GM19395 (cell line): ENCODE measurements at regions not wholly inside any gene's neighbourhood (a gene's known extent, or its start where the extent isn't known, plus 50 kb on each side); places are given as distances from the start of the nearest gene placed in this dataset.
"Not testable (repeated sequence)": the region's sequence is repeated elsewhere in the genome, so short reads cannot be mapped to it uniquely, and the experiment has no call there.

Experiments used
- ATAC-seq: cut with Tn5 transposase; IDR thresholded peaks from one replicate; pipeline ENCODE4 v1.9.1; 2021; ENCODE audit warnings: mild to moderate bottlenecking, moderate library complexity; ENCODE audit not compliant: unreplicated experiment

DNA sequence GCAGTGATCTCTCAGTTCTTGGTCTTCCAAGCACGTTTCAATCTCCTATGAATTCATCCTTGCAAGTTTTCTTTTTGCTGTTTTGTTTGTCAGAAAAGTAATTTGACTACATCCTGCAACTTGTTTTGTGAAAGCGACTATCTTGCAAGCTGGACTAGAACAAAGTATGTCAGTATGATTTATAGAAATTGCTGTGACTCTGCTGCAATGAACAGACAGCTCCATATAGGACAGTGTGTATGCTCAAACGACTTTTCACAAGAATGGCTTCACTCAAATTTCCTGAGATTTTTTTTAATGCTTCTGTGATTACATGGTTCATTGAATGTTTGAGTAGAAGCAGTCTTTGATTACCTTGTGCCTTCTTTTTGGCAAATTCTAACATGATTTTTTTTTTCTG, 123.5 kb upstream of the TRHDE start:
- no peak for ATAC-seq

GRCh38 chr12:72162875-72163274, 109.3 kb upstream of the TRHDE start:
- ATAC-seq = no peak

- no peak for ATAC-seq
Measured at GRCh38 chr12:72168851-72169250, 103.3 kb upstream of the TRHDE start.

GRCh38 chr12:72173974-72174373, 98.2 kb upstream of the TRHDE start:
- no peak for ATAC-seq

- no peak for ATAC-seq
Measured at GRCh38 chr12:72178244-72178643, 93.9 kb upstream of the TRHDE start.

DNA sequence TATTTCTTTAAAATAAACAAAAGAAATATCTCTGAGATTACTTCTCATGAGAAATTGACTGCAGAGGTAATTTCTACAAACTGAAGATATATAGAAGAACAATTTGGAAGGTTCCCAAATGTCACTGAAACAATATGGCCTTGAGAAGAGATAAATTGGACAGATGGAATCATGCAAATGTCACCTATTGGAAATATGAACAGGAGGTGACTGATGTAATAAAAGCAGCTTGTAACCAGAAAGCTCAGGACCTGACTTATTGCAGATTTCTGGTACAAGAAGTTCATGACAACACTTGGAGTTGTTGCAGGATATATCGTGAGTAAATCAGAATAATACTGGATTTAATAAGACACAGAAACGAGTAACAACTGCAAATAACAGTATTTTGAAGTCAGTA, 93.3 kb upstream of the TRHDE start:
- no peak for ATAC-seq

GRCh38 chr12:72179841-72180240, 92.3 kb upstream of the TRHDE start:
- no peak for ATAC-seq

DNA sequence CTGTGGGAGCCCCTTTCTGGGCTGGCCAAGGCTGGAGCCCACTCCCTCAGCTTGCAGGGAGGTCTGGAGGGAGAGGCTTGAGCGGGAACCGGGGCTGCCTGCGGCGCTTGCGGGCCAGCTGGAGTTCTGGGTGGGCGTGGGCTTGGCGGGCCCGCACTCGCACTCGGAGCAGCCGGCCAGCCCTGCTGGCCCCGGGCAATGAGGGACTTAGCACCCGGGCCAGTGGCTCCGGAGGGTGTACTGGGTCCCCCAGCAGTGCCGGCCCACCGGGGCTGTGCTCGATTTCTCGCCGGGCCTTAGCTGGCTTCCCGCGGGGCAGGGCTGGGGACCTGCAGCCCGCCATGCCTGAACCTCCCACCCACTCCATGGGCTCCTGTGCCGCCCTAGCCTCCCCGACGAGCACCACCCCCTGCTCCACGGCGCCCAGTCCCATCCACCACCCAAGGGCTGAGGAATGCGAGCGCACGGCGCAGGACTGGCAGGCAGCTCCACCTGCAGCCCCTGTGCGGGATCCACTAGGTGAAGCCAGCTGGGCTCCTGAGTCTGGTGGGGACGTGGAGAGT, 87.1 kb upstream of the TRHDE start:
- ATAC-seq = not testable (repeated sequence)

- ATAC-seq = no peak
Measured at GRCh38 chr12:72189266-72189665, 82.9 kb upstream of the TRHDE start.

DNA sequence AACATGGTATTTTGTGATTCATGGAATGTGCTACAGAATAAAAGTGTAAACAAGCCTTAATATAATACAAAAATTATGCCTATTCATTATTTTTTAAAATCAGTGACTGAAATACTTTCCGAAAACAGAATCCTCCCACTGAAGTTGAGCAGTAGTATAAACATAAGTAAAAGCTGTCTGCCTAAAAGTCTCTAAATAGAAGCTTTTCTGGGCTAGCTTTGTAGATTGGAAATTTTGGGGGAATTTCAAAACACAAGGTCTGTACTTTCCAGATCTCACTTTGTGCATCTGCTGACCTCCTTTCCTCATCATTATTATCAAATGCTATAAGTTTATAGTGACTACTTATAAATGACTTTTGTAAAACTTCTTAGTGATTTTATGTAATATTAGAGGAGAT, 80.4 kb upstream of the TRHDE start:
- no peak for ATAC-seq

GRCh38 chr12:72197790-72198189, 74.4 kb upstream of the TRHDE start:
- no peak for ATAC-seq

GRCh38 chr12:72201457-72201856, 70.7 kb upstream of the TRHDE start:
- ATAC-seq = no peak

GRCh38 chr12:72203764-72204335, 68.3 kb upstream of the TRHDE start:
- no peak for ATAC-seq

- ATAC-seq = no peak
Measured at GRCh38 chr12:72207079-72207478, 65.1 kb upstream of the TRHDE start.

DNA sequence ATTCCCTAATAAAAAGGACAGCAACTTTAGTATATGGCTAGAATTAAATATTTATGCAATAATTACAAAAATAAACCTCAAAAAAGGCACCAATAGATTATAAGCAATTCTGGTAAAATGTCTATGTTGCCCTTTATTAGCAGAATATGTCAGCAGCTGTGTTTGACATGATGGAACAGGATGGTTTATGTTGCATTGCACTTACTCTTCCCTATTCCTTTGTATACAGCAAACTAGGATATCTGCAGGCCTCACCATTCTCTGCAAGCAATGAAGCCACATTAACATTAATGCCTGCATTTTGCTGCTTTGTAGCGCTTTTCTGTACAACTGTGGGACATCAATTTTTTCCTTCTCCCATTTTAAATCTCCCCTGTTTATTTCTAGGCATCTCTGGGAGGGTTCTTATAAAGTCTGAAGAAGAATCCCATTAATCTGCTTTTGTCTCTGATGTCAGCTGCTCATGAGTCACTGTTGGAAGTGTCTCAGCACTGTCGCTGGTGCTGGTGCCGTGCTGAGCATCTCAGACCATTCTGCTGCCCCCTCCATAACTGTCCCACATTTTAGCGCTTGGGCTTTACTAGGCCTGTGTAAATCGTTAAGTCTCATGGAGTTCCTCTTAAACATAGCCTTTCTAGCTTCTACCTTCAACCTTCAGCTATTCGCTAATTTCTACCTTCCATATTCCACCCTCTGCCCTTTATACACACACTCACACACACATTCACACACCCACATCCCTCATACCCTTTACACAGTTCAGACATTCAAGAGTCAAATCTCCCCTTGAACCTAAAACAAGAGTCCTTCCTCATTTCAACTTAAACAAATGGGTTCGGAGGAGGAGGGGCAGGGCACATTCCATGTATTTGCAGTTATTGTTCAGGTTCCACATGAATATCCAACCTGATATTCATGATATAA, 64.4 kb upstream of the TRHDE start:
- ATAC-seq = no peak

DNA sequence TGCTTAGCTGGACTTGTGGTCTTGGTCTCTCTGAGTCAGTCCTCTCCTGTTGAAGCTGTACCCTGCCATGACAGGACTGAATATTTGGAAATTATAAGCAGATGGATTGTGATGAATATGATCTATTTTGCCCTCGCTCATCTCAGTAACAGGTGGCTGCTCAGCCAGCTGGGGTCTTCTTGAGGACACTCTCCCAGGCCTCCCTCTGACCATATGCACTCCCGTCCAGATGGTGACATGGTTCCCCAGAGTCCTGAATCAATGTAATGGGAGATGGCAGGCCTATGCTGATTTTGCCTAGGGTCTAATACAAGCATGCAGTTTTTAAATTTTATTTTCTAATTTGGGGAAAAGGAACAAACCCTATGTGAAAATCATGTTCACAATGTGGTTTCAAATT, 63.1 kb upstream of the TRHDE start:
- no peak for ATAC-seq

DNA sequence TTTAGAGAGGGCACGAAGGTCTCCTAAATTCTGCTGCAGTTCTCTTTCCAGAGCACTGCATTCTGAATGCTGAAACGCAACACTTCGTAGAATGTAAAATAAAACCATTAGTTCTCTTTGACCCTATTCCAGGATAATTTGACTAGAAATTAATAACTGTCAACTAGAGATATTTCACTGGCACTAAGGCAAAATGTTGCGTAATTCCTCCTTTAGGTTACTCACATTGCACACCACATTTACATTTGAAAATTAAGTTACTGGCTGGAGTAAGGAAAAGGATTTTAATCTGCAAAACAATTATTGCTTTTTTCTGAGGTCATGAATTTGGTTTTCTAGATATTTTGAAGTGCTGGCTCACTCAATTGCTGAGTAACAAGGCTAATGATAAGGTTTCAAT, 58.0 kb upstream of the TRHDE start:
- no peak for ATAC-seq

- ATAC-seq = not testable (repeated sequence)
Measured at GRCh38 chr12:72215287-72215686, 56.9 kb upstream of the TRHDE start.

DNA sequence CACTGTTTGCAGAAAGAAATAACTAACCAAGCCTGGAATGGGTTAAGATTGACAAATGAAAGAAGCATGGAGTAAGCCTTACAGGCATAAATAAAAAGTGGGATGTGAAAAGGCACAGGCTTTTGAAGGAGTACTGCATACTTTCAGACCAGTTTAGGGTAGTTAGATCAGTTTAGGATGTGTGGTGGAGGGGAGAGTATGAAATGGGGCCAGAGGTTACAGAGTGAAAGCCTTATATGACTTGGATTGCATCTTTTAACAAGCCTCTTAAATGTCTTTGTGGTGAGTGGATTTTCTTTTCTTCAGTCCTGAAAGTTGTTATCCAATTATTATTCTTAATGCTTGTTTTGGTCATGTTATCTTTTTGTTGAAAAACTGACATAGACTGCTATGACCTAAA, 52.2 kb upstream of the TRHDE start:
- ATAC-seq = no peak
